Astrocyte (in vitro differentiated cells and primary cell): ENCODE measurements at regions not wholly inside any gene's neighbourhood (a gene's known extent, or its start where the extent isn't known, plus 50 kb on each side); places are given as distances from the start of the nearest gene placed in this dataset.

Experiments used
- CTCF ChIP-seq: IDR thresholded peaks from 2 replicates; pipeline ENCODE4 v1.5.1; 2011; ENCODE audit warnings: low read depth, mild to moderate bottlenecking, inconsistent platforms, low read length, moderate library complexity; ENCODE audit not compliant: insufficient read depth
- EZH2 ChIP-seq: IDR thresholded peaks from 2 replicates; pipeline ENCODE4 v1.6.1; 2012; ENCODE audit warnings: mild to moderate bottlenecking, low read length, inconsistent platforms; ENCODE audit not compliant: insufficient read depth

GRCh38 chr14:94700336-94700735 is 69.6 kb downstream of the GSC start:
- no peak for TF ChIP-seq CTCF
- TF ChIP-seq EZH2 = no peak
